PC-9 (cell line): ENCODE measurements at regions not wholly inside any gene's neighbourhood (a gene's known extent, or its start where the extent isn't known, plus 50 kb on each side); places are given as distances from the start of the nearest gene placed in this dataset.

Source experiments
- BruUV-seq: library from RNA; stranded (reverse); fragments of 400-500 nt; replicated peaks from 2 replicates; lab custom pipeline; 2021; lab: Mats Ljungman, UMichigan
- CTCF ChIA-PET: fragments of 300-600 bp; sonication (Branson Sonifier 250); formaldehyde crosslinking; loops from one replicate; lab custom pipeline; 2022; ENCODE audit warnings: antibody characterized with exemption; lab: Charles Lee
- POLR2A ChIA-PET: fragments of 300-600 bp; sonication (Branson Sonifier 250); formaldehyde crosslinking; loops from one replicate; lab custom pipeline; 2022; ENCODE audit warnings: antibody characterized with exemption; ENCODE audit not compliant: unreplicated experiment; lab: Charles Lee
- DNase-seq, 2 experiments: peaks; one replicate each; pipeline versions ENCODE4 v3.0.0 to v3.0.0-alpha.2; 2015 to 2022; ENCODE audit warnings: mixed read lengths in 1 of 2
- H2AFZ ChIP-seq: fragments of 200-600 bp; sonication (generic); 2 replicates; pipeline ENCODE4 v1.8.1; 2017; ENCODE audit warnings: antibody characterized with exemption
- H3F3A ChIP-seq: fragments of 200-600 bp; sonication (generic); 2 replicates; pipeline ENCODE4 v1.8.1; 2017; ENCODE audit warnings: antibody characterized with exemption, mild to moderate bottlenecking, low read depth; ENCODE audit not compliant: insufficient read depth
- H3K27ac ChIP-seq: fragments of 200-600 bp; sonication (generic); 2 replicates; pipeline ENCODE4 v1.6.1; 2016; ENCODE audit warnings: mixed run types
- H3K27me3 ChIP-seq: fragments of 200-600 bp; sonication (generic); 2 replicates; pipeline ENCODE4 v1.6.1; 2016; ENCODE audit warnings: low read depth, mixed run types; ENCODE audit not compliant: insufficient read depth
- H3K36me3 ChIP-seq: fragments of 200-600 bp; sonication (generic); 2 replicates; pipeline ENCODE4 v1.6.1; 2016; ENCODE audit warnings: low read depth, mixed run types
- H3K4me1 ChIP-seq: fragments of 200-600 bp; sonication (generic); replicated peaks from 2 replicates; pipeline ENCODE4 v1.6.1; 2016; ENCODE audit warnings: mixed run types; ENCODE audit not compliant: insufficient read depth
- H3K4me2 ChIP-seq: fragments of 200-600 bp; sonication (generic); 2 replicates; pipeline ENCODE4 v1.6.1; 2017; ENCODE audit warnings: mixed run types
- H3K4me3 ChIP-seq: fragments of 200-600 bp; sonication (generic); 2 replicates; pipeline ENCODE4 v1.6.1; 2016; ENCODE audit warnings: mixed run types
- H3K79me2 ChIP-seq: fragments of 200-600 bp; sonication (generic); 2 replicates; pipeline ENCODE4 v1.6.1; 2017; ENCODE audit warnings: low read depth, mixed run types
- H3K9me2 ChIP-seq: fragments of 200-600 bp; sonication (generic); 2 replicates; pipeline ENCODE4 v1.8.1; 2017; ENCODE audit warnings: mild to moderate bottlenecking; ENCODE audit not compliant: insufficient read depth
- H3K9me3 ChIP-seq: fragments of 200-600 bp; sonication (generic); 2 replicates; pipeline ENCODE4 v1.8.1; 2016; ENCODE audit warnings: low read depth; ENCODE audit not compliant: insufficient read depth
- H4K20me1 ChIP-seq: fragments of 200-600 bp; sonication (generic); 2 replicates; pipeline ENCODE4 v1.8.1; 2017; ENCODE audit not compliant: insufficient read depth
- CTCF ChIP-seq: fragments of 200-600 bp; sonication (generic); conservative IDR thresholded peaks from 2 replicates; pipeline ENCODE4 v1.6.1; 2017; ENCODE audit warnings: mixed run types, antibody characterized with exemption, mild to moderate bottlenecking, moderate library complexity
- EZH2 ChIP-seq: fragments of 200-600 bp; sonication (generic); IDR thresholded peaks from 2 replicates; pipeline ENCODE4 v1.8.0; 2017; ENCODE audit warnings: antibody characterized with exemption, low read depth
- intact Hi-C: fragments of 100-400 bp; cut with micrococcal nuclease; formaldehyde crosslinking; loops from one replicate; pipeline ENCODE4 v1.10.0; 2022; ENCODE audit not compliant: unreplicated experiment

- POLR2A ChIA-PET, result no interaction called here
- no peaks in the 10 kb centered on the region for H3K36me3 ChIP-seq
- H3K9me2 ChIP-seq, result no peaks in the 10 kb centered on the region
- H4K20me1 ChIP-seq, result no peaks in the 10 kb centered on the region
- H3K4me1 ChIP-seq, result no peaks in the 10 kb centered on the region
- no peaks in the 10 kb centered on the region for H3K9me3 ChIP-seq
- no peak for TF ChIP-seq EZH2
- no peak for TF ChIP-seq CTCF
- no peak overlapping the region for H3K4me3 ChIP-seq
- no peak overlapping the region for H3K4me2 ChIP-seq
- H3K27me3 ChIP-seq, result peaks cover 18% of the 10 kb centered on the region
- CTCF ChIA-PET, result no interaction called here
- no peaks in the 10 kb centered on the region for H3F3A ChIP-seq
- intact Hi-C loops, result no loop called here
- DNase-seq, result no peak
- H3K79me2 ChIP-seq, result no peaks in the 10 kb centered on the region
- H2AFZ ChIP-seq, result no peak overlapping the region
- H3K27ac ChIP-seq, result no peak overlapping the region
- no TSS peak for BruUV-seq
Observed at GRCh38 chr10:121043124-121043849, 192.1 kb downstream of the WDR11 start.

- Histone ChIP-seq H3K9me3 (no peaks in the 10 kb centered on the region), H2AFZ (no peak overlapping the region), H3K4me3 (no peak overlapping the region), H3K36me3 (no peaks in the 10 kb centered on the region), H3K4me2 (no peak overlapping the region), H3K9me2 (no peaks in the 10 kb centered on the region), H3F3A (no peaks in the 10 kb centered on the region), H3K27ac (no peak overlapping the region), H3K27me3 (peaks cover 5% of the 10 kb centered on the region; the same call in 1 of the 2 replicates), H3K4me1 (no peaks in the 10 kb centered on the region), H3K79me2 (no peaks in the 10 kb centered on the region), H4K20me1 (no peaks in the 10 kb centered on the region)
- DNase-seq, result no peak
- no peak for TF ChIP-seq EZH2
- no peak for TF ChIP-seq CTCF
- no TSS peak for BruUV-seq
- CTCF ChIA-PET, result no interaction called here
- POLR2A ChIA-PET, result no interaction called here
- intact Hi-C loops, result no loop called here
Observed at GRCh38 chr10:121048749-121049148, 197.6 kb downstream of the WDR11 start.

- no peak for TF ChIP-seq CTCF
- TF ChIP-seq EZH2, result no peak
- Histone ChIP-seq H3K4me3 (no peak overlapping the region), H3K9me2 (no peaks in the 10 kb centered on the region), H4K20me1 (no peaks in the 10 kb centered on the region), H3K27me3 (no peaks in the 10 kb centered on the region), H3F3A (no peaks in the 10 kb centered on the region), H3K36me3 (no peaks in the 10 kb centered on the region), H3K4me2 (no peak overlapping the region), H3K27ac (no peak overlapping the region), H2AFZ (no peak overlapping the region), H3K9me3 (no peaks in the 10 kb centered on the region), H3K4me1 (no peaks in the 10 kb centered on the region), H3K79me2 (no peaks in the 10 kb centered on the region)
- no peak for DNase-seq
- ChIA-PET CTCF (interaction anchor here (0.5 kb wide), 1 partner anchor 88 kb away, joined by 10 read pairs; no protein-coding TSS in a partner anchor), POLR2A (no interaction called here)
- intact Hi-C loops, result no loop called here
- no TSS peak for BruUV-seq
Observed at GRCh38 chr10:121049489-121049888, 198.3 kb downstream of the WDR11 start.
